ENCODE measurements at regions not wholly inside any gene's neighbourhood (a gene's known extent, or its start where the extent isn't known, plus 50 kb on each side); places are given as distances from the start of the nearest gene placed in this dataset.

DNA sequence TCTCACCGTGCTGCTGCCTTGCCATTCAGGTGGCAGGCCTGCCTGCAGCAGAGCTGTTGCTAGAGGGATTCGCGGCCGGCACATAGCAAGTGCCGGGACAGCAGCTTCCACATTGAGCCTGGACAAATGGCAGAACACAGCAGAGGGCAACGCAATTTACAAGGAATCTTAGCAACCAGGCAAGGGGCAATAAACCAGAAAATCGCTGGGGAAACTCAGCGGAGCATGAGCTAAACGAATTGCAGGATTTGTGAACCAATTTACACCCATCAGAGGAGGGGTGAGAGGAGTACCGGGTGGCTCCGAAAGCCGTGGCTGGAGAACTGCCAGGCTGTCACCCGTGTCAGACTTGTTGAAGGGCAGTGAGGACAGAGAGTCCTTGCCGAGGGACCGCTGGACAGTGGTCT, 58.6 kb upstream of the LOXL4 start:
- no peak overlapping the region for H2AFZ ChIP-seq (ENCODE audit: low read depth, low read length)
- no peaks in the 10 kb centered on the region for H3K9me1 ChIP-seq (ENCODE audit: control insufficient read depth, insufficient read depth, low read length)
- no peak overlapping the region for H3K27ac ChIP-seq (ENCODE audit: extremely low read depth, low read depth, low read length)
- no peaks in the 10 kb centered on the region for H3K9me3 ChIP-seq (replicated peaks; ENCODE audit: control insufficient read depth, insufficient read depth, low read depth, low read length)
- peaks cover 13% of the 10 kb centered on the region in 2 experiments; a peak in 4 of 5 replicates for H3K4me1 ChIP-seq (replicated peaks in 1 of 2; ENCODE audit: control insufficient read depth in 2 of 2, insufficient read depth in 2 of 2, low read length in 2 of 2)
- FAIRE-seq (no peak), ATAC-seq (no peak), DNase-seq (ENCODE audit: extremely low read depth in 1 of 4, low spot score in 3 of 4) (no peak)
- no peaks in the 10 kb centered on the region for H4K20me1 ChIP-seq (replicated peaks; ENCODE audit: control insufficient read depth, insufficient read depth, low read length)
- CTCF ChIA-PET (ENCODE audit: low intra/inter-chr PET ratio): no interaction called here
- no peak overlapping the region for H3K9ac ChIP-seq (ENCODE audit: insufficient read depth in 1 of 2, low read depth in 2 of 2, low read length in 2 of 2)
- in situ Hi-C loops (cut with MboI) (no loop called here), intact Hi-C loops (cut with micrococcal nuclease) (no loop called here)
- POLR2A ChIA-PET: interaction anchor here (0.6 to 0.9 kb wide), 2 partner anchors 30 to 184 kb away, joined by 3 to 4 read pairs; no protein-coding TSS in a partner anchor
- TF ChIP-seq EZH2 (IDR thresholded peaks at IDR 0.05; ENCODE audit: borderline replicate concordance, low read depth, low read length) (no peak), GTF2F1 (IDR thresholded peaks at IDR 0.05; ENCODE audit: low read depth, low read length) (no peak), RFX1 (IDR thresholded peaks at IDR 0.05) (no peak)
- WGBS (ENCODE audit: insufficient coverage, low coverage, missing lambda C conversion rate): 12% methylated on average over 14 of the region's 15 CpGs
- H3K4me3 ChIP-seq: no peak overlapping the region
- no peak overlapping the region for H3K4me2 ChIP-seq (ENCODE audit: insufficient read depth, low read length)
- H3K79me2 ChIP-seq (ENCODE audit: control insufficient read depth, insufficient read depth, low read length): no peaks in the 10 kb centered on the region
- no peaks in the 10 kb centered on the region for H3K36me3 ChIP-seq (ENCODE audit: control insufficient read depth, insufficient read depth, low read length)
- BruUV-seq (replicated peaks): no TSS peak
- peaks cover 0 to 18% of the 10 kb centered on the region in 2 experiments; a peak in 3 of 5 replicates for H3K27me3 ChIP-seq (ENCODE audit: control insufficient read depth in 2 of 2, insufficient read depth in 2 of 2, low read length in 2 of 2)

DNA sequence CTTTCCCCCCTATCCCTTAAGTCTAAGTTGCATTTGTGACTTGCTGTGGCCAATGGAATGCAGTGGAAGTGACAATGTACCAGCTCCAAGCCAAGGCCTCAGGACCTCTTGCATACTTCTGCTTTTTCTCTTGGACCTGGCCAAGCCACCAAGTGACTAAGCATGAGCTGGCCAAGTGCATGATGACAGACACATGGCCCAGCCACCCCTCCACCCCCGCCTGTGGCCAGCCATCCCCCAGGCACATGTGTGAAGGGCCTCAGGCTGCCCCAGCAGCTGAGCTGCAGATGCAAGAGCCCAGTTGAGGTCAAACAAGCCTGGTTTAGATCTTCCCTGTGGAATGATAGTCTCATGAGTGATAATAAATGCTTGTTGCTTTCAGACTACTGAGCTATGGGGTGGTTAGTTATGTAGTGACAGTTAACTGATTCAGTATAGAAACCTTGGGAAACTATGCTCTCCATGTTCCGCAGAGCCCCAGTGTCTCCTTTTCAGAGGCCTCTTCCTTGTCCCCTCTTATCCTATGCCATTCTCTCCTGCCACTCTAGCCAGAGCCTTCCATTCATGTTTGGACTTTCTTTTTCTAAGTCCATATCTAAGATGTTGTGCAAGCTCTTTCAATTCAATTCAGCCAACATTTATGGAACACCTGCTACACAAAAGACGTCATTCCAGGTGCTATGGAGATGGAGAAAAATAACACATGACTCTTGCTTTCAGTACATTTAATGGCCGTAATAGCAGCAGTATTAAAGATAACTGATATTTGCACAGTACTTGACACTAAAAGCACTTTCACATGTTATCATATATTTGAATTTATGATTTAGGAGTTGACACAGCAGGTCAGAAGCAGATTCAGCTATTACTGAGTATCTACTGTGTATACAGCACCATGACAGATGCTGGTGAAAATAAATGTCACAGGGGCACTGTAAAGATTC, 55.5 kb upstream of the LOXL4 start:
- no TSS peak for BruUV-seq (replicated peaks)
- ATAC-seq: peak; percentile 98
- peak; percentile 72 to 83 (median 76) for DNase-seq (ENCODE audit: extremely low read depth in 1 of 4, low spot score in 3 of 4)
- 55% methylated on average over 4 of the region's 4 CpGs for WGBS (ENCODE audit: insufficient coverage, low coverage, missing lambda C conversion rate)
- peak; percentile 94 for FAIRE-seq
- in situ Hi-C loops (cut with MboI) (loop anchor here (25.0 kb wide), 1 partner anchor 411 kb away; no protein-coding TSS in a partner anchor), intact Hi-C loops (cut with micrococcal nuclease) (no loop called here)
- CTCF ChIA-PET (ENCODE audit: low intra/inter-chr PET ratio): no interaction called here
- Histone ChIP-seq H3K36me3 (ENCODE audit: control insufficient read depth, insufficient read depth, low read length) (no peaks in the 10 kb centered on the region), H3K27me3 (ENCODE audit: control insufficient read depth in 2 of 2, insufficient read depth in 2 of 2, low read length in 2 of 2) (peaks cover 0 to 17% of the 10 kb centered on the region in 2 experiments; a peak in 3 of 5 replicates), H3K79me2 (ENCODE audit: control insufficient read depth, insufficient read depth, low read length) (no peaks in the 10 kb centered on the region), H3K9ac (ENCODE audit: insufficient read depth in 1 of 2, low read depth in 2 of 2, low read length in 2 of 2) (no peak overlapping the region), H4K20me1 (replicated peaks; ENCODE audit: control insufficient read depth, insufficient read depth, low read length) (no peaks in the 10 kb centered on the region), H3K4me2 (ENCODE audit: insufficient read depth, low read length) (peak overlapping the region; percentile 29), H2AFZ (ENCODE audit: low read depth, low read length) (peak overlapping the region; percentile 14), H3K9me1 (ENCODE audit: control insufficient read depth, insufficient read depth, low read length) (no peaks in the 10 kb centered on the region), H3K9me3 (replicated peaks; ENCODE audit: control insufficient read depth, insufficient read depth, low read depth, low read length) (no peaks in the 10 kb centered on the region), H3K4me3 (no peak overlapping the region), H3K4me1 (replicated peaks in 1 of 2; ENCODE audit: control insufficient read depth in 2 of 2, insufficient read depth in 2 of 2, low read length in 2 of 2) (peaks cover 13 to 18% of the 10 kb centered on the region in 2 experiments; a peak in 4 of 5 replicates), H3K27ac (ENCODE audit: extremely low read depth, low read depth, low read length) (no peak overlapping the region; the same call in 2 of the 3 replicates)
- POLR2A ChIA-PET: interaction anchor here (0.7 to 2.2 kb wide), 5 partner anchors 10 to 355 kb away, joined by 3 to 8 read pairs (median 3); no protein-coding TSS in a partner anchor
- TF ChIP-seq, protein P1, sequence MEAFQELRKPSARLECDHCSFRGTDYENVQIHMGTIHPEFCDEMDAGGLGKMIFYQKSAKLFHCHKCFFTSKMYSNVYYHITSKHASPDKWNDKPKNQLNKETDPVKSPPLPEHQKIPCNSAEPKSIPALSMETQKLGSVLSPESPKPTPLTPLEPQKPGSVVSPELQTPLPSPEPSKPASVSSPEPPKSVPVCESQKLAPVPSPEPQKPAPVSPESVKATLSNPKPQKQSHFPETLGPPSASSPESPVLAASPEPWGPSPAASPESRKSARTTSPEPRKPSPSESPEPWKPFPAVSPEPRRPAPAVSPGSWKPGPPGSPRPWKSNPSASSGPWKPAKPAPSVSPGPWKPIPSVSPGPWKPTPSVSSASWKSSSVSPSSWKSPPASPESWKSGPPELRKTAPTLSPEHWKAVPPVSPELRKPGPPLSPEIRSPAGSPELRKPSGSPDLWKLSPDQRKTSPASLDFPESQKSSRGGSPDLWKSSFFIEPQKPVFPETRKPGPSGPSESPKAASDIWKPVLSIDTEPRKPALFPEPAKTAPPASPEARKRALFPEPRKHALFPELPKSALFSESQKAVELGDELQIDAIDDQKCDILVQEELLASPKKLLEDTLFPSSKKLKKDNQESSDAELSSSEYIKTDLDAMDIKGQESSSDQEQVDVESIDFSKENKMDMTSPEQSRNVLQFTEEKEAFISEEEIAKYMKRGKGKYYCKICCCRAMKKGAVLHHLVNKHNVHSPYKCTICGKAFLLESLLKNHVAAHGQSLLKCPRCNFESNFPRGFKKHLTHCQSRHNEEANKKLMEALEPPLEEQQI (IDR thresholded peaks at IDR 0.05): no peak
- no peak for TF ChIP-seq ZFP36 (IDR thresholded peaks at IDR 0.05; ENCODE audit: low read depth, low read length, partially characterized antibody)
